GM06990 (cell line): ENCODE measurements at regions not wholly inside any gene's neighbourhood (a gene's known extent, or its start where the extent isn't known, plus 50 kb on each side); places are given as distances from the start of the nearest gene placed in this dataset.

Source experiments
- DNase-seq: peaks from one replicate; pipeline ENCODE4 v3.0.0-alpha.2; 2011; ENCODE audit not compliant: insufficient read length; ENCODE audit errors: extremely low read depth
- H3K27me3 ChIP-seq: replicated peaks from 2 replicates; pipeline ENCODE4 v1.6.0; 2011; ENCODE audit warnings: low read length; ENCODE audit not compliant: control insufficient read depth, insufficient read depth
- H3K36me3 ChIP-seq: 2 replicates; pipeline ENCODE4 v1.5.1; 2011; ENCODE audit warnings: low read length; ENCODE audit not compliant: control insufficient read depth, insufficient read depth
- H3K4me3 ChIP-seq: replicated peaks from 2 replicates; pipeline ENCODE4 v1.5.1; 2011; ENCODE audit warnings: low read depth, mild to moderate bottlenecking, control low read depth, low read length
- TF ChIP-seq, protein P1 (sequence below): IDR thresholded peaks from 2 replicates; pipeline ENCODE4 v1.5.1; 2011; ENCODE audit warnings: low read length, control low read depth, mild to moderate bottlenecking, inconsistent platforms; ENCODE audit not compliant: insufficient read depth, poor library complexity, severe bottlenecking

DNA sequence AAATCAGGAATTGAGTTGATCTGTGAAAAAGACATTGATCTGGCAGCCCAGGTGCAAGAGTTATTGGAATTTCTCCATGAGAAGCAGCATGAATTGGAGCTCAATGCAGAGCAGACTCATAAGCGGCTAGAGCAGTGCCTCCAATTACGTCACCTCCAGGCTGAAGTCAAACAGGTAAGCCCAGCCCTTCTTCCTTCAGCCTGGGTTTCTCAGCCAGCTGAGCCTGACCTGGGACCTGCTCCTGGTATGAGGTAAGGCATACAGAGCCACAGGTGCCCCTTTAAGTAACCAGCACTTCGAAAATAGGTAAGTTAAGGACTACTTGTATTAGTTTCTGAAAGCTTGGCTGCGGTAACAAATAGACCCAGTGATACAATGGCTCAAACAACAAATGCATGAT is 307.4 kb upstream of the UMPS start:
- DNase-seq, result no peak
- no peaks in the 10 kb centered on the region; the same call in 1 of the 2 replicates for H3K27me3 ChIP-seq
- H3K4me3 ChIP-seq, result no peak overlapping the region
- TF ChIP-seq, protein P1, sequence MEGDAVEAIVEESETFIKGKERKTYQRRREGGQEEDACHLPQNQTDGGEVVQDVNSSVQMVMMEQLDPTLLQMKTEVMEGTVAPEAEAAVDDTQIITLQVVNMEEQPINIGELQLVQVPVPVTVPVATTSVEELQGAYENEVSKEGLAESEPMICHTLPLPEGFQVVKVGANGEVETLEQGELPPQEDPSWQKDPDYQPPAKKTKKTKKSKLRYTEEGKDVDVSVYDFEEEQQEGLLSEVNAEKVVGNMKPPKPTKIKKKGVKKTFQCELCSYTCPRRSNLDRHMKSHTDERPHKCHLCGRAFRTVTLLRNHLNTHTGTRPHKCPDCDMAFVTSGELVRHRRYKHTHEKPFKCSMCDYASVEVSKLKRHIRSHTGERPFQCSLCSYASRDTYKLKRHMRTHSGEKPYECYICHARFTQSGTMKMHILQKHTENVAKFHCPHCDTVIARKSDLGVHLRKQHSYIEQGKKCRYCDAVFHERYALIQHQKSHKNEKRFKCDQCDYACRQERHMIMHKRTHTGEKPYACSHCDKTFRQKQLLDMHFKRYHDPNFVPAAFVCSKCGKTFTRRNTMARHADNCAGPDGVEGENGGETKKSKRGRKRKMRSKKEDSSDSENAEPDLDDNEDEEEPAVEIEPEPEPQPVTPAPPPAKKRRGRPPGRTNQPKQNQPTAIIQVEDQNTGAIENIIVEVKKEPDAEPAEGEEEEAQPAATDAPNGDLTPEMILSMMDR, result no peak
- no peaks in the 10 kb centered on the region for H3K36me3 ChIP-seq

DNA sequence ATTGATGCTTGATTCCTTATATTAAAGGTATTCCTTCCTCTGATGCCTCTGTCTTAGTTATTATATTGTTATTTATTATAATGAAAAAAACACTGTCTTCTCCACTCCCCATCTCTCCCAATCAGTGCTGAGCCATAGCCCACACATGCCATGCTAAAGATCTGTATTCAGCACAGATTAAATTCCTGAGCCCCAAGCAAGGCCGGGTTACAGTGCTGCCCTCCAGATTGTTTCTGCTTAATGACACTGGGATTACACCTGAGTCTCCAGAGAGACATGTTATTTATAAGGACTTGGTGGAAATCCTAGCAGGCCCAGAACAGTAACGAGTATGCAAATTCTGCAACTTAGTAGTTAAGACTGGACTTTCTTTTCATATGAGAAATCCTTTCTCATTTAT is 305.9 kb upstream of the UMPS start:
- no peak overlapping the region for H3K4me3 ChIP-seq
- peaks cover 1% of the 10 kb centered on the region; the same call in 1 of the 2 replicates for H3K27me3 ChIP-seq
- H3K36me3 ChIP-seq, result no peaks in the 10 kb centered on the region
- TF ChIP-seq, protein P1, result no peak
- no peak for DNase-seq

DNA sequence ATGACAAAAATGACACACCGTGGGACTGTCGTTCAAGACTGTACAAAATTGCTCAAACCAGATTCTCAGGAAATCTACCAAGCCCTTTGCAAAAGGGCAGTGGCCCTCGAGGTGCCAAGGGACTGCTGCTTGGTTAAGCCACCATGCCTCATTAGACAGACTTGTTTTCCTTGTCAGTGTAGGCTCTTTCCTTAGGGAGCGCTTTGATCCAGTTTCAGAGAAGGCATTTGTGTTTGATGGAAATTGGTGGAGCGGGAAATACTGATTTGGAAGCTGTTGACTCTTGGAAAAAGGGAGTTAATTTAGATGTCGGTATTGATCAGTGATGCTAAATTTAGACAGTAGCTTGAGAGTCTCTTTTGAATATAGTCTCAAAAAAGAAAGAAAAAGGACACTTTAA is 304.3 kb upstream of the UMPS start:
- TF ChIP-seq, protein P1, result no peak

DNA sequence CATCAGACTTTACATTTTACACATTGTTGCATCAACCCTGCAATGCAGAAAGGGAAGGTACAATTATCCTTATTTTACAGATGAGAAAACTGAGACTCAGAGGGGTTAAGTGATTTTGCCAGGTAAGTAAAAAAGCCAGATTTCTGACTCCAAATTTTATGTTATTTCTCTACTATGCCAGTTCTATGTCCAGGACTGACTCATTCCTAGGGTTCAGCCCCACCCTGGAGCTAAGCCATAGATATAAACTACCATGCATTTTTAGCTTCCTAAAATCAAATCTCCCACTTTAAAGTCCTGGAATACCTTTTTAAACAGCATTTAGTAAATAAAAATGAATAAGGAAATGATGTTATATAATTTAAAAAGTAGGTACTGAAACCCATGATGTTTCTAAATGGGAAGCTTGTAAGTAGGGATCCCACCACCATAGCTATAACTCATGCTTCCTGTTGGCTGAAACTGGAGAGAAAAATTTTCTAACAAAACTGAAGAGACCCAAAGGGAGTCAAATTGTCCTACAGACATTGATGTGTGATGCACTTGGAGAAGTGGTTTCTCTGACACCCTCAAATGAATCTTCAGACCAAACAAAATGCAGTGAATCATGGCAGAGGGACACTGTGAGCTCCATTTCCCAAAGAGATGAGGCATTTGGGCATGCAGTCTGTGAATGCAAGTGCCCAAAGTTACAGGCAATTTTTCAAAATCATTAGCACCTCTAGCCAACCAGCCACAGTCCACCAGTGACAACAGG is 301.7 kb upstream of the UMPS start:
- TF ChIP-seq, protein P1, result no peak
- H3K27me3 ChIP-seq, result peaks cover 1% of the 10 kb centered on the region; the same call in 1 of the 2 replicates
- H3K4me3 ChIP-seq, result no peak overlapping the region
- DNase-seq, result no peak
- H3K36me3 ChIP-seq, result no peaks in the 10 kb centered on the region

More for the DNA sequence above, 304.3 kb upstream of the UMPS start:
- peaks cover 1% of the 10 kb centered on the region; the same call in 1 of the 2 replicates for H3K27me3 ChIP-seq
- H3K36me3 ChIP-seq, result no peaks in the 10 kb centered on the region
- DNase-seq, result no peak
- H3K4me3 ChIP-seq, result no peak overlapping the region

DNA sequence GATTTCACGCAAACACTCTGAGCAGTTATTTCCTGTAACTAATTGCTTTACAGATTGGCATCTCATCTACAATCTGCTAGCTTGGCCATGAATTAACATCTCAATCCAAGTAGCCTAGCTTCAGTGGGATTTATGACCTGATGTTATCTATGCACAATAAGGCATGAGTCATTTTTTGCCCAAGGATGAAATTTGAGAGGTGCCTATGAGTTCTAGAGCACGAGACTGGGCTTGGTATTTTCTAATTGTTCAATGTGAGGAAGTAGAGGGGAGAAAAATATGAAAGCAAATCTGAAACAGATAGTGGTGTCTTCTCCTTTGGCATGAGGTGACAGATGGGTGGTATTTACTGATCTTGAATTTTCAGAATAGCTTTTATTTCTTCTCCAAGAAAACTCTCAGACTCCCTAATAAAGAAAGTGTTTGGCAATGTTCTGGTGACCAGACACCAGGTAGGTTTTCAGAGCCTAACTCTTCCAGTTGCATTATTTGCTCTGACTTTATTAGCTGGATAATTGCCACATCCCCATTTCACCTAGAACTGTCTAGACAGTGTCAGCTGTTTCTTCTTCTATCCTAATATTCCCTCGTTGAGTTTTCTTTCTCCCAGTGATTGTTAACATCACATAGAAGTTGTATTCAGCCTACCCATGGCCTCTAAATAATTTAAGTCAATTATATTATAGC is 301.0 kb upstream of the UMPS start:
- TF ChIP-seq, protein P1, result no peak
- H3K27me3 ChIP-seq, result peaks cover 1% of the 10 kb centered on the region; the same call in 1 of the 2 replicates
- H3K36me3 ChIP-seq, result no peaks in the 10 kb centered on the region
- H3K4me3 ChIP-seq, result no peak overlapping the region
- DNase-seq, result no peak
